ENCODE measurements at regions not wholly inside any gene's neighbourhood (a gene's known extent, or its start where the extent isn't known, plus 50 kb on each side); places are given as distances from the start of the nearest gene placed in this dataset.

- Histone ChIP-seq H3K27ac (ENCODE audit: low read depth in 1 of 2, low read length in 1 of 2) (no peak overlapping the region), H3K9ac (ENCODE audit: insufficient read depth in 1 of 2, low read length in 2 of 2) (no peak overlapping the region), H3K27me3 (ENCODE audit: control insufficient read depth in 3 of 3, insufficient read depth in 3 of 3, low read length in 2 of 3) (no peaks in the 10 kb centered on the region), H3K4me1 (ENCODE audit: control insufficient read depth in 5 of 5, insufficient read depth in 5 of 5, low read length in 5 of 5) (no peaks in the 10 kb centered on the region), H3K4me3 (no peak overlapping the region), H3K9me3 (ENCODE audit: control insufficient read depth in 4 of 4, insufficient read depth in 3 of 4, low read length in 3 of 4) (no peaks in the 10 kb centered on the region), H3K36me3 (ENCODE audit: control insufficient read depth in 4 of 4, insufficient read depth in 4 of 4, low read length in 4 of 4) (no peaks in the 10 kb centered on the region)
- DNase-seq (no peak), ATAC-seq (ENCODE audit: insufficient read depth, low FRiP score) (no peak)
- TF ChIP-seq CTCF (IDR thresholded peaks at IDR 0.05; ENCODE audit: control extremely low read depth, extremely low read depth) = no peak
Observed at GRCh38 chr2:78315368-78315767, 710.1 kb upstream of the REG3G start.

- WGBS, 2 donors = 71 to 82% methylated on average over 2 of the region's 2 CpGs
- peaks cover 0 to 2% (median 0%) of the 10 kb centered on the region in 4 donors for H3K9me3 ChIP-seq (ENCODE audit: control insufficient read depth in 4 of 4, insufficient read depth in 3 of 4, low read length in 3 of 4)
- H3K36me3 ChIP-seq (ENCODE audit: control insufficient read depth in 4 of 4, insufficient read depth in 4 of 4, low read length in 4 of 4) = no peaks in the 10 kb centered on the region
Observed at GRCh38 chr2:78318275-78318674, 707.2 kb upstream of the REG3G start.

GRCh38 chr2:78330193-78330592 is 695.3 kb upstream of the REG3G start:
- H3K4me1 ChIP-seq (ENCODE audit: control insufficient read depth in 5 of 5, insufficient read depth in 5 of 5, low read length in 5 of 5) = no peaks in the 10 kb centered on the region
- H3K36me3 ChIP-seq (ENCODE audit: control insufficient read depth in 4 of 4, insufficient read depth in 4 of 4, low read length in 4 of 4) = no peaks in the 10 kb centered on the region
- no peak overlapping the region for H3K9ac ChIP-seq (ENCODE audit: insufficient read depth in 1 of 2, low read length in 2 of 2)
- no peak overlapping the region for H3K27ac ChIP-seq (ENCODE audit: low read depth in 1 of 2, low read length in 1 of 2)
- DNase-seq (no peak), ATAC-seq (ENCODE audit: insufficient read depth, low FRiP score) (no peak)
- peaks cover 0 to 2% (median 0%) of the 10 kb centered on the region in 4 donors for H3K9me3 ChIP-seq (ENCODE audit: control insufficient read depth in 4 of 4, insufficient read depth in 3 of 4, low read length in 3 of 4)
- H3K27me3 ChIP-seq (ENCODE audit: control insufficient read depth in 3 of 3, insufficient read depth in 3 of 3, low read length in 2 of 3) = no peaks in the 10 kb centered on the region
- no peak for TF ChIP-seq CTCF (IDR thresholded peaks at IDR 0.05; ENCODE audit: control extremely low read depth, extremely low read depth)
- no peak overlapping the region for H3K4me3 ChIP-seq

More at GRCh38 chr2:78318275-78318674, 707.2 kb upstream of the REG3G start:
- Histone ChIP-seq H3K4me3 (no peak overlapping the region), H3K27ac (ENCODE audit: low read depth in 1 of 2, low read length in 1 of 2) (no peak overlapping the region), H3K9ac (ENCODE audit: insufficient read depth in 1 of 2, low read length in 2 of 2) (no peak overlapping the region), H3K27me3 (ENCODE audit: control insufficient read depth in 3 of 3, insufficient read depth in 3 of 3, low read length in 2 of 3) (no peaks in the 10 kb centered on the region), H3K4me1 (ENCODE audit: control insufficient read depth in 5 of 5, insufficient read depth in 5 of 5, low read length in 5 of 5) (no peaks in the 10 kb centered on the region)
- ATAC-seq (ENCODE audit: insufficient read depth, low FRiP score) (no peak), DNase-seq (no peak)
- TF ChIP-seq CTCF (IDR thresholded peaks at IDR 0.05; ENCODE audit: control extremely low read depth, extremely low read depth) = no peak

- Histone ChIP-seq H3K27me3 (ENCODE audit: control insufficient read depth in 3 of 3, insufficient read depth in 3 of 3, low read length in 2 of 3) (no peaks in the 10 kb centered on the region), H3K27ac (ENCODE audit: low read depth in 1 of 2, low read length in 1 of 2) (no peak overlapping the region), H3K9me3 (ENCODE audit: control insufficient read depth in 4 of 4, insufficient read depth in 3 of 4, low read length in 3 of 4) (no peaks in the 10 kb centered on the region), H3K36me3 (ENCODE audit: control insufficient read depth in 4 of 4, insufficient read depth in 4 of 4, low read length in 4 of 4) (no peaks in the 10 kb centered on the region), H3K4me1 (ENCODE audit: control insufficient read depth in 5 of 5, insufficient read depth in 5 of 5, low read length in 5 of 5) (no peaks in the 10 kb centered on the region), H3K4me3 (no peak overlapping the region), H3K9ac (ENCODE audit: insufficient read depth in 1 of 2, low read length in 2 of 2) (no peak overlapping the region)
- WGBS, 2 donors = 77 to 79% methylated on average over 3 of the region's 3 CpGs
- no peak for TF ChIP-seq CTCF (IDR thresholded peaks at IDR 0.05; ENCODE audit: control extremely low read depth, extremely low read depth)
- DNase-seq = peak in 1 of 3 donors; percentile 4
- no peak for ATAC-seq (ENCODE audit: insufficient read depth, low FRiP score)
Observed at GRCh38 chr2:78351208-78351607, 674.3 kb upstream of the REG3G start.

Data from lung (tissue), 11 donors.